Uterus (tissue), 2 donors: ENCODE measurements at regions not wholly inside any gene's neighbourhood (a gene's known extent, or its start where the extent isn't known, plus 50 kb on each side); places are given as distances from the start of the nearest gene placed in this dataset.

Source experiments
- POLR2A ChIP-seq, 2 donors: fragments of 450-650 bp; IDR thresholded peaks; one replicate each; pipeline ENCODE4 v1.6.1; 2016; ENCODE audit warnings: antibody characterized with exemption in 2 of 2, mild to moderate bottlenecking in 1 of 2, moderate library complexity in 1 of 2
- TF ChIP-seq, protein P1 (sequence below), 4 experiments: fragments of 200-600 bp in 2 of 4; fragments of 450-650 bp in 2 of 4; sonication (generic) in 2 of 4; IDR thresholded peaks; one replicate each; pipeline ENCODE4 v1.5.1; 2016 to 2019; ENCODE audit warnings: antibody characterized with exemption in 4 of 4, mild to moderate bottlenecking in 2 of 4, moderate library complexity in 1 of 4

DNA sequence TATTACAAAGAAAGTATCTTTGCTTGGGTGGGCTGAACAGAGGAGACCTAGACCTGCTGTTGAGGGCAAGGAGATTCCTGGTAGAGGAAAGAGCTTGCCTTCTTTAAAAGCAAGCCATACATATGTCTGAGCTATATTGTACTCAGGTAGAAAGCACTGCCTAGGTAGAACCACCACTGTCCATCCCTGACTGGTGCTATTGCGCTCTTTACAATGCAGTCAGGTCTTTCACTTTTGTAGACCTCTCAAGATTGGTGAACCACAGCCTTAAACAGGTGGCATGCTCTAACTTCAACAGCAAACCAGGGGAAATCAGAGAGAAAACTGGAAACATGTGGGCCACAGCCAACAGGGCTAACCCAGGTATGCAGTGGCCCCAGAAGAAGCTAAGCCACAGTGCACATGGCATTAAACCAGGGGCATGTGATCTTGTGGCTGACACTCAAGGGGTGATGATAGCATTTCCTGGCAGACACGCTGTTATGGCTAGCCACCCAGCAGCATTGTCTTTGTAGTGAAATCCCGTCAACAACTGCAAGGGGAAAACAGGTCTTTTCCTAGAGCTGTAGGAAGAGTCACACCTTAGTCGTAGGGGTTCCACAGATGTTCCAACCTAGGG, 253.9 kb upstream of the PCSK5 start:
- TF ChIP-seq, protein P1, sequence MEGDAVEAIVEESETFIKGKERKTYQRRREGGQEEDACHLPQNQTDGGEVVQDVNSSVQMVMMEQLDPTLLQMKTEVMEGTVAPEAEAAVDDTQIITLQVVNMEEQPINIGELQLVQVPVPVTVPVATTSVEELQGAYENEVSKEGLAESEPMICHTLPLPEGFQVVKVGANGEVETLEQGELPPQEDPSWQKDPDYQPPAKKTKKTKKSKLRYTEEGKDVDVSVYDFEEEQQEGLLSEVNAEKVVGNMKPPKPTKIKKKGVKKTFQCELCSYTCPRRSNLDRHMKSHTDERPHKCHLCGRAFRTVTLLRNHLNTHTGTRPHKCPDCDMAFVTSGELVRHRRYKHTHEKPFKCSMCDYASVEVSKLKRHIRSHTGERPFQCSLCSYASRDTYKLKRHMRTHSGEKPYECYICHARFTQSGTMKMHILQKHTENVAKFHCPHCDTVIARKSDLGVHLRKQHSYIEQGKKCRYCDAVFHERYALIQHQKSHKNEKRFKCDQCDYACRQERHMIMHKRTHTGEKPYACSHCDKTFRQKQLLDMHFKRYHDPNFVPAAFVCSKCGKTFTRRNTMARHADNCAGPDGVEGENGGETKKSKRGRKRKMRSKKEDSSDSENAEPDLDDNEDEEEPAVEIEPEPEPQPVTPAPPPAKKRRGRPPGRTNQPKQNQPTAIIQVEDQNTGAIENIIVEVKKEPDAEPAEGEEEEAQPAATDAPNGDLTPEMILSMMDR (IDR thresholded peaks at IDR 0.05): no peak
- no peak for TF ChIP-seq POLR2A (IDR thresholded peaks at IDR 0.05)
